ENCODE measurements at regions not wholly inside any gene's neighbourhood (a gene's known extent, or its start where the extent isn't known, plus 50 kb on each side); places are given as distances from the start of the nearest gene placed in this dataset.

- Histone ChIP-seq H3F3A (ENCODE audit: low read depth) (no peaks in the 10 kb centered on the region), H4K20me1 (ENCODE audit: insufficient read depth, low read length, poor library complexity, severe bottlenecking) (no peaks in the 10 kb centered on the region), H3K9me3 (ENCODE audit: insufficient read depth, low read depth, low read length) (no peaks in the 10 kb centered on the region), H3K9ac (ENCODE audit: low read depth, low read length, poor library complexity, severe bottlenecking) (no peak overlapping the region), H3K36me3 (ENCODE audit: insufficient read depth, low read length) (no peaks in the 10 kb centered on the region), H3K4me1 (ENCODE audit: insufficient read depth, low read length, poor library complexity, severe bottlenecking) (no peaks in the 10 kb centered on the region), H2AFZ (ENCODE audit: low read length) (no peak overlapping the region), H3K27me3 (ENCODE audit: insufficient read depth, low read length, poor library complexity, severe bottlenecking) (no peaks in the 10 kb centered on the region), H3K4me2 (ENCODE audit: low read depth, low read length, poor library complexity, severe bottlenecking) (no peak overlapping the region), H3K4me3 (ENCODE audit: low read length, poor library complexity, severe bottlenecking) (no peak overlapping the region), H3K9me2 (replicated peaks; ENCODE audit: low read depth, low read length) (no peaks in the 10 kb centered on the region), H3K79me2 (ENCODE audit: insufficient read depth, low read length) (no peaks in the 10 kb centered on the region)
- TF ChIP-seq CTCF (conservative IDR thresholded peaks at IDR 0.05; ENCODE audit: low read length) (no peak), EZH2phosphoT487 (IDR thresholded peaks at IDR 0.05; ENCODE audit: borderline replicate concordance) (no peak)
Measured at GRCh38 chr4:158065603-158066002, 107.2 kb downstream of the GASK1B start.

GRCh38 chr4:158065176-158065575, 107.6 kb downstream of the GASK1B start:
- Histone ChIP-seq H3K27me3 (ENCODE audit: insufficient read depth, low read length, poor library complexity, severe bottlenecking) (no peaks in the 10 kb centered on the region), H3K9me3 (ENCODE audit: insufficient read depth, low read depth, low read length) (no peaks in the 10 kb centered on the region), H3K36me3 (ENCODE audit: insufficient read depth, low read length) (no peaks in the 10 kb centered on the region), H3K4me2 (ENCODE audit: low read depth, low read length, poor library complexity, severe bottlenecking) (no peak overlapping the region), H4K20me1 (ENCODE audit: insufficient read depth, low read length, poor library complexity, severe bottlenecking) (no peaks in the 10 kb centered on the region), H3K9ac (ENCODE audit: low read depth, low read length, poor library complexity, severe bottlenecking) (no peak overlapping the region), H3K79me2 (ENCODE audit: insufficient read depth, low read length) (no peaks in the 10 kb centered on the region), H3K9me2 (replicated peaks; ENCODE audit: low read depth, low read length) (no peaks in the 10 kb centered on the region), H2AFZ (ENCODE audit: low read length) (no peak overlapping the region), H3K4me1 (ENCODE audit: insufficient read depth, low read length, poor library complexity, severe bottlenecking) (no peaks in the 10 kb centered on the region), H3F3A (ENCODE audit: low read depth) (no peaks in the 10 kb centered on the region), H3K4me3 (ENCODE audit: low read length, poor library complexity, severe bottlenecking) (no peak overlapping the region)
- TF ChIP-seq EZH2phosphoT487 (IDR thresholded peaks at IDR 0.05; ENCODE audit: borderline replicate concordance) (no peak), CTCF (conservative IDR thresholded peaks at IDR 0.05; ENCODE audit: low read length) (no peak)

GRCh38 chr4:158056689-158057245, 116.1 kb downstream of the GASK1B start:
- no peaks in the 10 kb centered on the region for H3K9me3 ChIP-seq (ENCODE audit: insufficient read depth, low read depth, low read length)
- H3K4me2 ChIP-seq (ENCODE audit: low read depth, low read length, poor library complexity, severe bottlenecking) = no peak overlapping the region
- no peaks in the 10 kb centered on the region for H3K79me2 ChIP-seq (ENCODE audit: insufficient read depth, low read length)
- no peaks in the 10 kb centered on the region for H3K27me3 ChIP-seq (ENCODE audit: insufficient read depth, low read length, poor library complexity, severe bottlenecking)
- H3K4me3 ChIP-seq (ENCODE audit: low read length, poor library complexity, severe bottlenecking) = no peak overlapping the region
- H3K9me2 ChIP-seq (replicated peaks; ENCODE audit: low read depth, low read length) = no peaks in the 10 kb centered on the region
- H3F3A ChIP-seq (ENCODE audit: low read depth) = no peaks in the 10 kb centered on the region
- no peaks in the 10 kb centered on the region for H4K20me1 ChIP-seq (ENCODE audit: insufficient read depth, low read length, poor library complexity, severe bottlenecking)
- no peak overlapping the region for H2AFZ ChIP-seq (ENCODE audit: low read length)
- TF ChIP-seq EZH2phosphoT487 (IDR thresholded peaks at IDR 0.05; ENCODE audit: borderline replicate concordance) (no peak), CTCF (conservative IDR thresholded peaks at IDR 0.05; ENCODE audit: low read length) (no peak)
- no peaks in the 10 kb centered on the region for H3K4me1 ChIP-seq (ENCODE audit: insufficient read depth, low read length, poor library complexity, severe bottlenecking)
- no peaks in the 10 kb centered on the region for H3K36me3 ChIP-seq (ENCODE audit: insufficient read depth, low read length)
- H3K9ac ChIP-seq (ENCODE audit: low read depth, low read length, poor library complexity, severe bottlenecking) = no peak overlapping the region

Data from Loucy (cell line).